ENCODE measurements at regions not wholly inside any gene's neighbourhood (a gene's known extent, or its start where the extent isn't known, plus 50 kb on each side); places are given as distances from the start of the nearest gene placed in this dataset.

DNA sequence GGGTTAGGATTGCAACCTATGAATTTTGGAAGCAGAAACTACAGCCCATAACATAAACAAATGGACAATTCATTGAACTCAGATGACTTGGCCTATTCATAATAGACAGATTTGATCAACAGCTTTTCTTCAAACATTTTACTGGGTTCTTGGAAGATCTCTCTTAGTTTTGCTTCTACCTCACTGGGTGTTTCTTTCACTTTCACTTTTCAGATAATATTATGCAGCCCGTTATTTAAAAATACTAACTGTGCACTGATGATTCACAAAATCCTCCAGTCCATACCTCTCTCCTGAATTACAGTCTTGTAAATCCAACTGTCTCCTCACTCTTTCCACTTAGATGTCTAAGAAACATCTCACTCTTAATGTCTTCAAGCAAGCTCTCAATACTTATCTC, 183.5 kb upstream of the IRX1 start:
- in situ Hi-C loops (cut with HindIII; ENCODE audit: low pct_unique_long_range_greater_than_20kb, low sequenced_read_pairs): no loop called here
- TF ChIP-seq JUND (IDR thresholded peaks at IDR 0.05; ENCODE audit: low read depth): no peak
- DNase-seq (ENCODE audit: low read depth in 1 of 2, low spot score in 1 of 2): no peak

DNA sequence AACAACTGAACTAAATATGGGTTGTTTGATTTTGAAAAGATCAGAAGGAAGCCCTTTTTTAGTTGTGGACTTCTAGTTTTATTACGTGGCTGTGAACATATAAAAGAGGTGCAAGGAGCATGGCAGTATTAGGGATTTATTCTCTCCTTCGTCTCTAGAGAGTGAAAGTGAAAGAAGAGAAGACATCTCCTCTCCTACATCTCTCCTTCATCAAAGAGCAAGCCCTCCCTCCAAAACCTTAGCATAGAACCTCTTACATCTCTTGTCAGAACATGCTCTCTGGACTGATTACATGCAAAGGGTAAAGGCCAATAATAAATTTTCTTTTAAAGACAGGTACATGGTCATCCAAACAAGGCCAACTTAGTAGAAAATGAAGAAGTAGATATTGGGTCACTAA, 184.3 kb upstream of the IRX1 start:
- in situ Hi-C loops (cut with HindIII; ENCODE audit: low pct_unique_long_range_greater_than_20kb, low sequenced_read_pairs): no loop called here
- DNase-seq (ENCODE audit: low read depth in 1 of 2, low spot score in 1 of 2): no peak
- no peak for TF ChIP-seq JUND (IDR thresholded peaks at IDR 0.05; ENCODE audit: low read depth)

DNA sequence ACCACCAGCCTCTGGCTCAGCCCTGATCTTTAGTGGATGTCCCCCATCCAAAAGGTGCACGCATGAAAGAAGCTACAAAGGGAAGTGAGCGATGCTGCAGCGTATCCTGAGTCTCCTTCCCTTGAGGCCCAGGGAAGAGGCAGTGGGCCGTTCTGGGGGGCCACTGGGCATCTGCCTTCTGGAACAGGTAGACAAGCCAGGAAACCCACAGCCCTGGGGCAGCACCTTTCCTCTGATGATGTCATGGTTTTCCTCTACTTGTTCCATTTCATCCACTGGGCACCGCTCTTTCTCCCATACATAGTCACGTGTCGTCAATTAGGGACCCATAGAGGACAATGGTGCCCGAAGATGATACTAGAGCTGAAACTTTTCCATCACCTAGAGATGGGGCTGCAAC, 194.0 kb upstream of the IRX1 start:
- in situ Hi-C loops (cut with HindIII; ENCODE audit: low pct_unique_long_range_greater_than_20kb, low sequenced_read_pairs): no loop called here
- TF ChIP-seq JUND (IDR thresholded peaks at IDR 0.05; ENCODE audit: low read depth): no peak
- no peak for DNase-seq (ENCODE audit: low read depth in 1 of 2, low spot score in 1 of 2)

DNA sequence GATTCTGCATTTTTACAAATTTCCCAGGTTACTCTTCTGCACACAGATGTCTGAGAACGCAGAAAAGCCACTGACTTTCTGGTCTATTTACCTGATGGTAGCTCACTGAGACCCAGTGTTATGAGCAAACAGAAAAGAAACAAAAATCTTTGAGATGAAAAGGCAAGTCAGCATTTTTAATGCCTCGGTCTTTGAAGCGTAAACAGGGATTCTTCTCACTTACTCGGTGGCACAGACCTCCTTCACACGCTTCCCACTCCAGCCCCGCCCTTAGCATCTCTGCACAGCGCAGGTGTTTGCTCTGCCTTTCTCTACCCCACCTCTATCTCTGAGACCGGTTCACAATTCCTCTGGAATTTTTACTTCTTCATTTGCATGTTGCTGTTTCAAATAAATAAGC, 195.0 kb upstream of the IRX1 start:
- no peak for DNase-seq (ENCODE audit: low read depth in 1 of 2, low spot score in 1 of 2)
- TF ChIP-seq JUND (IDR thresholded peaks at IDR 0.05; ENCODE audit: low read depth): no peak
- in situ Hi-C loops (cut with HindIII; ENCODE audit: low pct_unique_long_range_greater_than_20kb, low sequenced_read_pairs): no loop called here

DNA sequence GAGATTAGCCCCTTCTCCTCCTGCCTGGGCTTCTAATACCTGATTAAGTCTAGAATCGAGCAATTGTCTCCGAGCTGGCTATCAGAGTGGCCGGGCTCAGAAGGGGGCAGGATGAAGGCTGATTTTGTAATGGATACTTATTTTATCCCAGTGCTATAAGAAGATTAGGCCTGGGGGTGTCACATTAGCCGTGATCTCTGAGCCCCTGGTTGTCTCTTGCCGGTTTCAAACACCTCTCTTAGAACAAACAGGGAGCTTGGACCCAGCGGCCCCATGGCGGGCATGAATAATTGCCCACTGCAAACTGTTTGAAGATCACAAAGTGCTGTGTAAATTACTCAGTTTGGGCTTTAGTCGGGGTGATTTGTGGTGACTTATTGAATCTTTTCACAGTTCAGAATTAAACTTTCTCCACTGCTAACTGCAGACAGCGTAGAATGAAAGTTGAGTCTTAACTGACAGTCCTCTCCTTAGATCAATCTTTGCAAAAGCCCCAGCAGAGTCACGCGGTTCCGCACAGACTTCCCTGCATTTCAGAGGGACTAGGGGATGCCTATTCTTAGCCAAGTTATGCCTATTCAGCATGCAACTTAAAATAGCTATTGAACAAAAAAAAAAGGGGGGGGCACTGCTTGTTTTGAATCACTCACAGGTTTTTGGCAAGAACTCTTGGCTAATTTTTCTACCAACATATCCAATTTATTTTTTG, 200.6 kb upstream of the IRX1 start:
- no peak for TF ChIP-seq JUND (IDR thresholded peaks at IDR 0.05; ENCODE audit: low read depth)
- no peak for DNase-seq (ENCODE audit: low read depth in 1 of 2, low spot score in 1 of 2)
- in situ Hi-C loops (cut with HindIII; ENCODE audit: low pct_unique_long_range_greater_than_20kb, low sequenced_read_pairs): no loop called here

DNA sequence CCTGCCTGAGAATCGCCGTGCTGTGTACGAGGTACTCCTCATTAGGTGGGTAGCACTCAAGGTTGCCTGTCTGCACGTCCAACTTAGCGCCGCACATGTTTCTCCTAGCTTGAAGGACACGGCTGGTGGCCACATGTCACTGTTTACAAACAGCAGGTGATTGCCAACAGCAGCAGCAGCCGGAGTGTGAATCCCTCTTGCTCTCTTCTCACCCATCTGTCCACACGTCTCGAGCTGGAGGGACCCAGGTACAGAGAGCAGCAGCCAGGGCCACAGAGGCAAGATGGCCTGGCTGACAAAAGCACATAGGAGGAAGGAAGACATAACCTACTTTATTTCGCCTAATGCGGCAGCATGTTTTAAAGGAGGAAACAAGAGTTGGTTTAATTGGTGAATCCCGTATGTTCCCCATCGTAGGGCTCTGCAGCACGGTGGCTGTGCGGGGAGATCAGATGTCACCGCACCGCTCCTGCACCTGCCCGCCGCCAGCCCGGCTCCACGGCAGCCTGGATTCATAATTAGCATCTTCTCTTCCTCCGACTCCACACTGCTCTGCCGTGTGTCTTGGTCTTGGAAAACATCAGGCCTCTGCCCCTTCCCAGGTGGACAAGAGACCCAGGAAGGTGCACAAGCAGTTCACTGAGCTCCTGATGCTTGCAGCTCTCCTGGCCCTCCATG, 201.6 kb upstream of the IRX1 start:
- no peak for DNase-seq (ENCODE audit: low read depth in 1 of 2, low spot score in 1 of 2)
- TF ChIP-seq JUND (IDR thresholded peaks at IDR 0.05; ENCODE audit: low read depth): no peak
- in situ Hi-C loops (cut with HindIII; ENCODE audit: low pct_unique_long_range_greater_than_20kb, low sequenced_read_pairs): no loop called here

DNA sequence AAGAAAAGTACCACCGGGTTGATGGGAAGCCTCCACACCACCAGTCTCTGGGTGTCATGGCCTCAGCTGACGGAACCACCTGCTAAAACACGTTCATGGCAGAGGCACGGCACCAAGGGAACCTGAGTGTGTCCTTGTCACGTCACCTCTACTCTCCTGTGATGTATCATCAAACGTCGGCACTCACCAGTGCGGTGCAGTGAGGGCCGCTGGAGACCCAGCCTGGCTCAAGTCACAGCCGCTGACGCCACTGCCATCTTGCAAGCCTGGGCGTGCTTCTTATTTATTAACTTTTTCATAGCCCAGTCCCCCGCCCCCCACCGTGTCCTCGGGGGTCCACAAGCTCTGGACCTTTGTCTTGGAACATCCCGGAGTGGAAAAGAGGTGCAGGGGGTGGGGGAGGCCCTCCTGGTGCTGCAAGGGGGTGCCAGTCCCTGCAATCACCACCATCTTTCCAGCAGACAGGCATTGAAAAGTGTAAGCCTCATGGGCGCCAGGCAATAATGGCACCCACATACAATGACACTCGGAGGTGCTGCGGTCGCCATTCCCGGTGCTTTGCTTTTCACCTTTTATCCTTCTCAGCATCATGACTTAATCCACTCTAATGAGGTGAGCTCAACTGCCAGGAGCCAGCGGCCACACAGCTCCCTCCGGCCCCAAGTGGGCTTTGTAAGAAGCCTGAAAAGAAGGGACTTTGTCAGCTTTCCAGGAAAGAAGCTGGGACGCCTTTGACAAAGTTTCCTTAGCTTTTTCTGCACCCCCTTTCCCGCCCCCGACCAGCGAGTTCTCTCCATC, 202.3 kb upstream of the IRX1 start:
- in situ Hi-C loops (cut with HindIII; ENCODE audit: low pct_unique_long_range_greater_than_20kb, low sequenced_read_pairs): no loop called here
- no peak for TF ChIP-seq JUND (IDR thresholded peaks at IDR 0.05; ENCODE audit: low read depth)
- no peak for DNase-seq (ENCODE audit: low read depth in 1 of 2, low spot score in 1 of 2)

DNA sequence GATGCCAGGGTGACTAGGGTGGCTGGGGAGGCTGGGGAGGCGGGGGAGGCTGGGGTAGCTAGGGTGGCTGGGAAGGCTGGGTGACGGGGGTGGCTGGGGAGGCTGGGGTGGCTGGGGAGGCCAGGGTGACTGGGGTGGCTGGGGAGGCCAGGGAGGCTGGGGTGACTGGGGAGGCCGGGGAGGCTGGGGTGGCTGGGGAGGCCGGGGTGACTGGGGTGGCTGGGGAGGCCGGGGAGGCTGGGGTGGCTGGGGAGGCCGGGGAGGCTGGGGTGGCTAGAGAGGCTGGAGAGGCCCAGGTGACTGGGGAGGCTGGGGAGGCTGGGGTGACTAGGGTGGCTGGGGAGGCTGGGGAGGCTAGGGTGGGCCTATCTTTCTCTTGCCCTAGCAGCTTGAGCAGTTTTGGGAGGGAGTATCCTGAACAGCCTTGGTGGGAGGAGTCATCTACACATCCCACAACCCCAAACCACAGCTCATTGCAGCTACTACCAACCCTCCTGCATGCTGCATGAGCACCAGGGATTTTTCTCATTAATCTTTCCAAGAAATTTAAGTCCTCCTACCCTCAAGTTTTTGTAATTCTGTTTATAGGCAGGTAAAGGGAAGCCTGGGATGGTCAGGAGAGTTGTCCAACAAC, 203.2 kb upstream of the IRX1 start:
- no peak for TF ChIP-seq JUND (IDR thresholded peaks at IDR 0.05; ENCODE audit: low read depth)
- DNase-seq (ENCODE audit: low read depth in 1 of 2, low spot score in 1 of 2): no peak
- in situ Hi-C loops (cut with HindIII; ENCODE audit: low pct_unique_long_range_greater_than_20kb, low sequenced_read_pairs): no loop called here

DNA sequence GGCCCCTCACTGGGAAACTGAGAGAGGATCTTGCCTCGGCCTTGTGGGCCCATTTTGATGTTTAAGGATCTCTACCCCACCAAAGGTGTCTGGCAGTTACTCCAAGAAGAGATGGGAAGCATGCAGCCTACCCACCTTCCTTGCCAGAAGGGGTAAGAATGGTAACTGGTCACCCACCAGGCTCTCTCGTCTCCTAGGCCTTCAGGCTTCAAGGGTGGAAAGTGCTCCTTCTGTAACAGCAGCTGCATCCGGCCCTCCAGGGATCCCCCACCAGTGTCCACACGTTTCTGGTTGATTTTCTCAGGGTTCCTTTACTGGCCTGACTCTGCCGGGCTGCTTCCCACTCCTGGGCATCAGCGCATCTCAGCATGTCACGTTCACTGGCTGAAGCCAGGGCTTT, 204.4 kb upstream of the IRX1 start:
- no peak for DNase-seq (ENCODE audit: low read depth in 1 of 2, low spot score in 1 of 2)
- in situ Hi-C loops (cut with HindIII; ENCODE audit: low pct_unique_long_range_greater_than_20kb, low sequenced_read_pairs): no loop called here
- no peak for TF ChIP-seq JUND (IDR thresholded peaks at IDR 0.05; ENCODE audit: low read depth)

DNA sequence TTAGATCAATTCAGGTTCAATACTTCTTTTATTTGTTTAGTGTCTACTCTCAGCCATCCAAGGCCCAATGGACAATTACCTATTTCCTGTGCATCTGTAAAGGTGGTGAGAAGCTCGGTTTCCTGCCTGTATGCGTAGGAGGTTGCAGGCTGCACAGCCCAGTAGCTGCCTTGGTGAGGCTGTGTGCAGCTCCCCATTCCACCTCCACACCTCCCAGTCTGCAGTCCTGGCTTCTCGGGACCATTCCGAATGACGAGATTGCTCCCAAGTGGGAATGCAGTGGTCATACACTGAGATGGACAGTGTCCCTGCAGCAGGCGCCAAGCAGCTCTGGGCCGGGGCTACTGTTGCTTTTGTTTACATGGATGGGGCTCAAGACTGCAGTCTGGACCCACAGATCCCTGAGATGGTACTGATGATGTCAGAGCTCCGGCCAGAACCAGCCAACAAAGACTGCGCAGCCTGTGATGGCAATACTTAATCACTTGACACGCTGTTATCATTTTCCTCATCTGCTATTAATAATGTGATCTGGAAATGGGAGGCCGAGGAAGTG, 206.1 kb upstream of the IRX1 start:
- DNase-seq (ENCODE audit: low read depth in 1 of 2, low spot score in 1 of 2): no peak
- in situ Hi-C loops (cut with HindIII; ENCODE audit: low pct_unique_long_range_greater_than_20kb, low sequenced_read_pairs): no loop called here
- no peak for TF ChIP-seq JUND (IDR thresholded peaks at IDR 0.05; ENCODE audit: low read depth)

DNA sequence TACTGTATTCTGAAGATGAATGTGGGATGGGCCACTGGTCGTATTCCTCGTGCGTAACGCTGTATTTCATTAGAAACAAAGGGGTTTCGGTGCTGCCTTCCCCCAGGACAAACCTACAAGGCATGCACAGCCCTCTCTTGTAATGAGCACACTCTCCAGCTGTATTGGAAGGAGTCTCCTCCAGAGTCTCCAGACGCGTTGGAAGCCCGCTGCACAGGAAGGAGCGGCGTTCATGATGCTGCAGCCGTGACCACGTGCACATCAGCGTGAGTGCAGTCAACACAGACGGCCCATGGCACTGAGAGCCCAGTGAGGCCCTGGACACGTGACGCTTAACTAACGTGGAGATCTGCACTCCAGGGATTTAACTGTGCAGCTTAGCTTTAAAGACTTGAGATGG, 209.0 kb upstream of the IRX1 start:
- in situ Hi-C loops (cut with HindIII; ENCODE audit: low pct_unique_long_range_greater_than_20kb, low sequenced_read_pairs): no loop called here
- no peak for TF ChIP-seq JUND (IDR thresholded peaks at IDR 0.05; ENCODE audit: low read depth)
- no peak for DNase-seq (ENCODE audit: low read depth in 1 of 2, low spot score in 1 of 2)

DNA sequence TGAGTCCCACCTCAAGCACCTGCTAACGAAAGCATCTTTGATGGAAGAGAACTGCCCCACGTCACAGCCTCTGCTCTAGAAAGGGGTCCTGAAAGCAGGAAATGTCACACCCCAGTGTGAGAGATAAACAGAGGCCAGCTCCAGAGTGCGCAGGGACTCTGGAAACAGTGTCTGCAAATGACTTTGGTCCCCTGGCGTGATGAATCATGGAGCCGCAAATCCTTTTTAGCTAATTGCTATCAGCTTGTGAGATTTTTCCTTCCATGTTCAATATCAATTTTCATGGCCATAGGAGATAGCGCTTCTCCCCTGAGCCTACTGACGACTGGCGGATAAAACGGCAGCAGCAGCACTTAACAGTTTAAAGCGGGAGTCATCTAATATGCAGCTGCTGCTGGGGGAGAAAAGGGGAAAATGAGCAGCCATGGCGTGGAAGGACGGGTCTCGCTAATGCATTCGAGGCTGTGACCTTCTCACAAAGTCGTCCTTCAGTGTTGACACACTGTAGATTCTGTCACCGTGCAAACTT, 209.6 kb upstream of the IRX1 start:
- no peak for DNase-seq (ENCODE audit: low read depth in 1 of 2, low spot score in 1 of 2)
- TF ChIP-seq JUND (IDR thresholded peaks at IDR 0.05; ENCODE audit: low read depth): no peak
- in situ Hi-C loops (cut with HindIII; ENCODE audit: low pct_unique_long_range_greater_than_20kb, low sequenced_read_pairs): no loop called here

Measured in T47D (cell line).